ENCODE measurements at regions not wholly inside any gene's neighbourhood (a gene's known extent, or its start where the extent isn't known, plus 50 kb on each side); places are given as distances from the start of the nearest gene placed in this dataset.

DNA sequence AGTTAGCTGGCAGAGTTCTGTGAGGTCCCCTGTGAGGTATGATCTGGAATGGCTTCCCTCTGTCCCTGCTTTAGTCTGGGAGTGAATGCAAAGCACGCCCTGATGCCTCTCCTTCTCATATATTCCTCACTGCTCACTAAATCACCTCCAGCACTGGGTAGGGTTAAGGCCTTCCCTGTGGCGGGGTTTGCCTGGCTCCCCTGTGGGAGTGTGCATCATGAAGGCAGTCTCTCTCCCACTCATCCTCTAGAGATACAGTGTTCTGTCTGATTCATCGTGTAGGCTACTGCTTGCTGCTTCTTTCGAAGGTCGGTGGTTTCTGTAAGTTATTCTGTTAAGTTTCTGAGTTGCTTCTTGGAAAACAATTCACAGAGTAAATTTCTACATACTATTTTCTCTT is 420.0 kb upstream of the EYS start:
- TF ChIP-seq, protein P1, sequence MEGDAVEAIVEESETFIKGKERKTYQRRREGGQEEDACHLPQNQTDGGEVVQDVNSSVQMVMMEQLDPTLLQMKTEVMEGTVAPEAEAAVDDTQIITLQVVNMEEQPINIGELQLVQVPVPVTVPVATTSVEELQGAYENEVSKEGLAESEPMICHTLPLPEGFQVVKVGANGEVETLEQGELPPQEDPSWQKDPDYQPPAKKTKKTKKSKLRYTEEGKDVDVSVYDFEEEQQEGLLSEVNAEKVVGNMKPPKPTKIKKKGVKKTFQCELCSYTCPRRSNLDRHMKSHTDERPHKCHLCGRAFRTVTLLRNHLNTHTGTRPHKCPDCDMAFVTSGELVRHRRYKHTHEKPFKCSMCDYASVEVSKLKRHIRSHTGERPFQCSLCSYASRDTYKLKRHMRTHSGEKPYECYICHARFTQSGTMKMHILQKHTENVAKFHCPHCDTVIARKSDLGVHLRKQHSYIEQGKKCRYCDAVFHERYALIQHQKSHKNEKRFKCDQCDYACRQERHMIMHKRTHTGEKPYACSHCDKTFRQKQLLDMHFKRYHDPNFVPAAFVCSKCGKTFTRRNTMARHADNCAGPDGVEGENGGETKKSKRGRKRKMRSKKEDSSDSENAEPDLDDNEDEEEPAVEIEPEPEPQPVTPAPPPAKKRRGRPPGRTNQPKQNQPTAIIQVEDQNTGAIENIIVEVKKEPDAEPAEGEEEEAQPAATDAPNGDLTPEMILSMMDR (IDR thresholded peaks at IDR 0.05): no peak
- TF ChIP-seq ZFX (IDR thresholded peaks at IDR 0.05; ENCODE audit: borderline replicate concordance): no peak
